Hepatocyte (in vitro differentiated cells): ENCODE measurements at regions not wholly inside any gene's neighbourhood (a gene's known extent, or its start where the extent isn't known, plus 50 kb on each side); places are given as distances from the start of the nearest gene placed in this dataset.

Experiments
- DNase-seq: peaks from one replicate; pipeline ENCODE4 v3.0.0-alpha.2; 2016; ENCODE audit warnings: low spot score
- H2AFZ ChIP-seq: fragments of 200-600 bp; sonication (generic); 2 replicates; pipeline ENCODE4 v1.6.0; 2016; ENCODE audit warnings: antibody characterized with exemption, mild to moderate bottlenecking
- H3K27ac ChIP-seq: fragments of 200-600 bp; sonication (generic); 2 replicates; pipeline ENCODE4 v1.5.1; 2016; ENCODE audit warnings: mild to moderate bottlenecking
- H3K27me3 ChIP-seq: fragments of 200-600 bp; sonication (generic); 2 replicates; pipeline ENCODE4 v1.6.1; 2016
- H3K36me3 ChIP-seq: fragments of 200-600 bp; sonication (generic); replicated peaks from 2 replicates; pipeline ENCODE4 v1.5.1; 2016; ENCODE audit warnings: low read depth; ENCODE audit not compliant: insufficient read depth
- H3K4me1 ChIP-seq: fragments of 200-600 bp; sonication (generic); 2 replicates; pipeline ENCODE4 v1.5.1; 2016; ENCODE audit warnings: mild to moderate bottlenecking, moderate library complexity; ENCODE audit not compliant: insufficient read depth
- H3K4me2 ChIP-seq: fragments of 200-600 bp; sonication (generic); 2 replicates; pipeline ENCODE4 v1.6.0; 2016
- H3K4me3 ChIP-seq: fragments of 200-600 bp; sonication (generic); 2 replicates; pipeline ENCODE4 v1.5.1; 2016; ENCODE audit warnings: mild to moderate bottlenecking
- H3K79me2 ChIP-seq: fragments of 200-600 bp; sonication (generic); 2 replicates; pipeline ENCODE4 v1.6.0; 2017; ENCODE audit warnings: mild to moderate bottlenecking
- H3K9me2 ChIP-seq: fragments of 200-600 bp; sonication (generic); replicated peaks from 2 replicates; pipeline ENCODE4 v1.6.0; 2017; ENCODE audit warnings: mild to moderate bottlenecking; ENCODE audit not compliant: insufficient read depth
- H3K9me3 ChIP-seq: fragments of 200-600 bp; sonication (generic); 2 replicates; pipeline ENCODE4 v1.5.1; 2016; ENCODE audit warnings: low read depth, mild to moderate bottlenecking
- H4K20me1 ChIP-seq: fragments of 200-600 bp; sonication (generic); 2 replicates; pipeline ENCODE4 v1.6.0; 2016; ENCODE audit warnings: mild to moderate bottlenecking; ENCODE audit not compliant: insufficient read depth, poor library complexity, severe bottlenecking
- EZH2 ChIP-seq: fragments of 200-600 bp; sonication (generic); IDR thresholded peaks from 2 replicates; pipeline ENCODE4 v1.6.1; 2016; ENCODE audit warnings: antibody characterized with exemption, mild to moderate bottlenecking, borderline replicate concordance
- EZH2phosphoT487 ChIP-seq: fragments of 200-600 bp; sonication (generic); IDR thresholded peaks from one replicate; pipeline ENCODE4 v1.6.1; 2018; ENCODE audit warnings: antibody characterized with exemption, mild to moderate bottlenecking, low read depth, moderate library complexity; ENCODE audit not compliant: unreplicated experiment, severe bottlenecking
- WGBS: methylation state at CpG from one replicate; pipeline ENCODE4 v1.1.6; 2016; ENCODE audit warnings: low lambda C conversion rate; ENCODE audit errors: missing lambda C conversion rate; 5-methylcytosine and 5-hydroxymethylcytosine counted together
- TF ChIP-seq, protein P1 (sequence below): fragments of 200-600 bp; sonication (generic); IDR thresholded peaks from 2 replicates; pipeline ENCODE4 v1.5.1; 2016; ENCODE audit warnings: antibody characterized with exemption, mild to moderate bottlenecking; ENCODE audit not compliant: poor library complexity

- no peaks in the 10 kb centered on the region for H3K9me3 ChIP-seq
- H3K79me2 ChIP-seq, result no peaks in the 10 kb centered on the region
- peak; percentile 15 for DNase-seq
- H3K4me1 ChIP-seq, result no peaks in the 10 kb centered on the region
- no peaks in the 10 kb centered on the region for H3K9me2 ChIP-seq
- no peaks in the 10 kb centered on the region for H3K36me3 ChIP-seq
- peak overlapping the region; percentile 13 for H3K27ac ChIP-seq
- H4K20me1 ChIP-seq, result no peaks in the 10 kb centered on the region
- WGBS, result 53% methylated on average over 2 of the region's 2 CpGs
- no peaks in the 10 kb centered on the region for H3K27me3 ChIP-seq
- no peak overlapping the region for H3K4me3 ChIP-seq
- H2AFZ ChIP-seq, result no peak overlapping the region
- TF ChIP-seq EZH2phosphoT487, result no peak
- TF ChIP-seq EZH2, result no peak
- TF ChIP-seq, protein P1, sequence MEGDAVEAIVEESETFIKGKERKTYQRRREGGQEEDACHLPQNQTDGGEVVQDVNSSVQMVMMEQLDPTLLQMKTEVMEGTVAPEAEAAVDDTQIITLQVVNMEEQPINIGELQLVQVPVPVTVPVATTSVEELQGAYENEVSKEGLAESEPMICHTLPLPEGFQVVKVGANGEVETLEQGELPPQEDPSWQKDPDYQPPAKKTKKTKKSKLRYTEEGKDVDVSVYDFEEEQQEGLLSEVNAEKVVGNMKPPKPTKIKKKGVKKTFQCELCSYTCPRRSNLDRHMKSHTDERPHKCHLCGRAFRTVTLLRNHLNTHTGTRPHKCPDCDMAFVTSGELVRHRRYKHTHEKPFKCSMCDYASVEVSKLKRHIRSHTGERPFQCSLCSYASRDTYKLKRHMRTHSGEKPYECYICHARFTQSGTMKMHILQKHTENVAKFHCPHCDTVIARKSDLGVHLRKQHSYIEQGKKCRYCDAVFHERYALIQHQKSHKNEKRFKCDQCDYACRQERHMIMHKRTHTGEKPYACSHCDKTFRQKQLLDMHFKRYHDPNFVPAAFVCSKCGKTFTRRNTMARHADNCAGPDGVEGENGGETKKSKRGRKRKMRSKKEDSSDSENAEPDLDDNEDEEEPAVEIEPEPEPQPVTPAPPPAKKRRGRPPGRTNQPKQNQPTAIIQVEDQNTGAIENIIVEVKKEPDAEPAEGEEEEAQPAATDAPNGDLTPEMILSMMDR, result no peak
- H3K4me2 ChIP-seq, result no peak overlapping the region
These were observed 120.1 kb upstream of the RIMS1 start for GRCh38 chr6:71766146-71766760.

- DNase-seq, result peak; percentile 29
- Histone ChIP-seq H2AFZ (no peak overlapping the region), H3K4me2 (no peak overlapping the region), H3K27me3 (no peaks in the 10 kb centered on the region), H3K9me2 (no peaks in the 10 kb centered on the region), H3K27ac (peak overlapping the region; percentile 13), H3K4me3 (no peak overlapping the region), H3K79me2 (no peaks in the 10 kb centered on the region), H3K9me3 (no peaks in the 10 kb centered on the region), H3K36me3 (no peaks in the 10 kb centered on the region), H3K4me1 (no peaks in the 10 kb centered on the region), H4K20me1 (no peaks in the 10 kb centered on the region)
- TF ChIP-seq EZH2 (no peak), EZH2phosphoT487 (no peak)
- TF ChIP-seq, protein P1, result no peak
- 31% methylated on average over 3 of the region's 3 CpGs for whole genome bisulfite sequencing
These were observed 119.6 kb upstream of the RIMS1 start for GRCh38 chr6:71766796-71767195.

- no peak overlapping the region for H2AFZ ChIP-seq
- TF ChIP-seq, protein P1, result no peak
- no peak for TF ChIP-seq EZH2
- TF ChIP-seq EZH2phosphoT487, result no peak
- no peaks in the 10 kb centered on the region for H3K36me3 ChIP-seq
- H3K27ac ChIP-seq, result no peak overlapping the region
- H3K9me3 ChIP-seq, result no peaks in the 10 kb centered on the region
- no peaks in the 10 kb centered on the region for H3K27me3 ChIP-seq
- no peaks in the 10 kb centered on the region for H4K20me1 ChIP-seq
- H3K9me2 ChIP-seq, result no peaks in the 10 kb centered on the region
- 50% methylated on average over 1 of the region's 1 CpG for WGBS
- no peak overlapping the region for H3K4me3 ChIP-seq
- no peaks in the 10 kb centered on the region for H3K79me2 ChIP-seq
- DNase-seq, result no peak
- no peaks in the 10 kb centered on the region for H3K4me1 ChIP-seq
- no peak overlapping the region for H3K4me2 ChIP-seq
These were observed 118.0 kb upstream of the RIMS1 start for GRCh38 chr6:71768356-71768755.

DNA sequence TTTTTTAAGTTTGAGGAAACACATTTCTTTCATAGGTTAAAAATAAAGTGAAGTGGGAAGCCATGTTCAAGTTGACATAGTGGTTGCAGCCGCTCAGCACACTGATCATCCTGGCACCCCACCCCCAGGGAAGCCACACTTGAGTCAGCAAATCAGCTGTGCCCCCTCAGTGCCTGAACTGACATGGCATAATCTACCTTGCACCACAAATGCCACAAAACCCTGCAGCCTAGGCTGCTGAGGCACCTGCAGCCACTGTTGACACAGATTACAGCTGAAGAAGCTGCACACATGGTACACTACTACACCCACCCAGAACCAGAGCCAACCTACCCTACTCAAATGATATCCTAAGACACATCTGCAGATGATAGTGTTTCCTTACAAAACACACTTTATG is 77.5 kb upstream of the RIMS1 start:
- Histone ChIP-seq H3K4me1 (no peaks in the 10 kb centered on the region), H3K79me2 (no peaks in the 10 kb centered on the region), H4K20me1 (no peaks in the 10 kb centered on the region), H3K36me3 (no peaks in the 10 kb centered on the region), H3K27ac (no peak overlapping the region), H3K9me2 (no peaks in the 10 kb centered on the region), H3K4me3 (no peak overlapping the region), H2AFZ (no peak overlapping the region), H3K27me3 (no peaks in the 10 kb centered on the region), H3K4me2 (no peak overlapping the region), H3K9me3 (peaks cover 4% of the 10 kb centered on the region)
- no peak for DNase-seq
- WGBS, result 82% methylated on average over 1 of the region's 1 CpG
- no peak for TF ChIP-seq EZH2
- TF ChIP-seq EZH2phosphoT487, result no peak
- TF ChIP-seq, protein P1, result no peak
